HL-60 (cell line): ENCODE measurements at regions not wholly inside any gene's neighbourhood (a gene's known extent, or its start where the extent isn't known, plus 50 kb on each side); places are given as distances from the start of the nearest gene placed in this dataset.

ENCODE experiments used
- CTCF ChIP-seq: IDR thresholded peaks from one replicate; pipeline ENCODE4 v1.5.1; 2011; ENCODE audit warnings: low read length, control low read depth, inconsistent platforms; ENCODE audit not compliant: insufficient read depth
- GABPA ChIP-seq: IDR thresholded peaks from 2 replicates; pipeline ENCODE4 v1.6.1; 2012; ENCODE audit warnings: low read depth
- SPI1 ChIP-seq: IDR thresholded peaks from 2 replicates; pipeline ENCODE4 v1.6.1; 2012; ENCODE audit warnings: low read depth, mild to moderate bottlenecking, borderline replicate concordance

GRCh38 chr4:62656006-62656405, 1455.9 kb downstream of the ADGRL3 start:
- no peak for TF ChIP-seq SPI1
- TF ChIP-seq CTCF: no peak
- no peak for TF ChIP-seq GABPA
